Colonic mucosa (tissue), 4 donors: ENCODE measurements at regions not wholly inside any gene's neighbourhood (a gene's known extent, or its start where the extent isn't known, plus 50 kb on each side); places are given as distances from the start of the nearest gene placed in this dataset.
A peak's percentile ranks its signal among the peaks of the same experiment; 100 is the strongest.

Experiments
- DNase-seq: peaks from one replicate; pipeline ENCODE4 v3.0.0-alpha.2; 2020
- H3K27ac ChIP-seq: fragments of 200-600 bp; one replicate; pipeline ENCODE4 v1.8.0; 2021
- H3K27me3 ChIP-seq: fragments of 200-600 bp; one replicate; pipeline ENCODE4 v1.8.0; 2021
- H3K36me3 ChIP-seq: fragments of 200-600 bp; one replicate; pipeline ENCODE4 v1.8.0; 2021
- H3K4me1 ChIP-seq: fragments of 200-600 bp; one replicate; pipeline ENCODE4 v1.8.0; 2021; ENCODE audit warnings: mild to moderate bottlenecking
- H3K4me3 ChIP-seq: fragments of 200-600 bp; one replicate; pipeline ENCODE4 v1.8.0; 2021
- H3K9ac ChIP-seq, 2 donors: one replicate each; pipeline ENCODE4 v1.7.0; 2013; ENCODE audit warnings: control low read depth in 2 of 2, low read depth in 2 of 2, low read length in 2 of 2
- H3K9me3 ChIP-seq: fragments of 200-600 bp; one replicate; pipeline ENCODE4 v1.8.0; 2021
- CTCF ChIP-seq: fragments of 200-600 bp; IDR thresholded peaks from one replicate; pipeline ENCODE4 v1.8.0; 2022; ENCODE audit warnings: antibody characterized with exemption, mild to moderate bottlenecking
- intact Hi-C: fragments of 100-400 bp; cut with DNase I; formaldehyde crosslinking; loops from one replicate; pipeline ENCODE4 v1.14.1; 2022
- donor health status: healthy.
- donor health status: DM: no; HTN: no; CAD: no.
- donor health status: DM: no; HTN: no; CAD: no.

- DNase-seq = no peak
- H3K9ac ChIP-seq = no peak overlapping the region
- no peaks in the 10 kb centered on the region for H3K4me1 ChIP-seq
- intact Hi-C loops = no loop called here
- peak; percentile 28 for TF ChIP-seq CTCF
- no peak overlapping the region for H3K4me3 ChIP-seq
- no peaks in the 10 kb centered on the region for H3K36me3 ChIP-seq
- H3K9me3 ChIP-seq = no peaks in the 10 kb centered on the region
- no peaks in the 10 kb centered on the region for H3K27me3 ChIP-seq
- no peak overlapping the region for H3K27ac ChIP-seq
Observed at GRCh38 chrX:95076449-95076848, 1402.4 kb downstream of the FAM133A start.

GRCh38 chrX:95101851-95102390 lies 1427.9 kb downstream of the FAM133A start:
- Histone ChIP-seq H3K4me3 (no peak overlapping the region), H3K4me1 (no peaks in the 10 kb centered on the region), H3K9me3 (no peaks in the 10 kb centered on the region), H3K9ac (no peak overlapping the region), H3K27me3 (no peaks in the 10 kb centered on the region), H3K27ac (no peak overlapping the region), H3K36me3 (no peaks in the 10 kb centered on the region)
- TF ChIP-seq CTCF = no peak
- no peak for DNase-seq
- intact Hi-C loops = no loop called here

GRCh38 chrX:95117556-95117955 lies 1443.5 kb downstream of the FAM133A start:
- intact Hi-C loops = no loop called here
- no peaks in the 10 kb centered on the region for H3K9me3 ChIP-seq
- TF ChIP-seq CTCF = no peak

GRCh38 chrX:95145848-95146490 lies 1472.0 kb downstream of the FAM133A start:
- Histone ChIP-seq H3K9ac (no peak overlapping the region), H3K36me3 (no peaks in the 10 kb centered on the region), H3K4me3 (no peak overlapping the region), H3K9me3 (no peaks in the 10 kb centered on the region), H3K4me1 (no peaks in the 10 kb centered on the region), H3K27ac (no peak overlapping the region), H3K27me3 (no peaks in the 10 kb centered on the region)
- TF ChIP-seq CTCF = no peak
- intact Hi-C loops = no loop called here
- no peak for DNase-seq

More at GRCh38 chrX:95117556-95117955, 1443.5 kb downstream of the FAM133A start:
- Histone ChIP-seq H3K27me3 (no peaks in the 10 kb centered on the region), H3K4me1 (no peaks in the 10 kb centered on the region), H3K4me3 (no peak overlapping the region), H3K27ac (no peak overlapping the region), H3K36me3 (no peaks in the 10 kb centered on the region), H3K9ac (no peak overlapping the region)
- DNase-seq = no peak

- no peak overlapping the region for H3K9ac ChIP-seq
- H3K27me3 ChIP-seq = no peaks in the 10 kb centered on the region
- TF ChIP-seq CTCF = no peak
- H3K4me1 ChIP-seq = no peaks in the 10 kb centered on the region
- no peaks in the 10 kb centered on the region for H3K9me3 ChIP-seq
- no peaks in the 10 kb centered on the region for H3K36me3 ChIP-seq
- DNase-seq = no peak
- no peak overlapping the region for H3K4me3 ChIP-seq
- intact Hi-C loops = no loop called here
- H3K27ac ChIP-seq = no peak overlapping the region
Observed at GRCh38 chrX:95152810-95153209, 1478.8 kb downstream of the FAM133A start.
